ENCODE measurements at regions not wholly inside any gene's neighbourhood (a gene's known extent, or its start where the extent isn't known, plus 50 kb on each side); places are given as distances from the start of the nearest gene placed in this dataset.

- no peak for DNase-seq (ENCODE audit: low read depth in 1 of 2, low spot score in 1 of 2)
Measured at GRCh38 chr2:5751873-5752482, 59.8 kb downstream of the SOX11 start.

- DNase-seq (ENCODE audit: low read depth in 1 of 2, low spot score in 1 of 2): no peak
Measured at GRCh38 chr2:5756272-5756671, 64.1 kb downstream of the SOX11 start.

- no peak for DNase-seq (ENCODE audit: low read depth in 1 of 2, low spot score in 1 of 2)
Measured at GRCh38 chr2:5758346-5758745, 66.2 kb downstream of the SOX11 start.

- no peak for DNase-seq (ENCODE audit: low read depth in 1 of 2, low spot score in 1 of 2)
Measured at GRCh38 chr2:5759949-5760348, 67.8 kb downstream of the SOX11 start.

GRCh38 chr2:5763531-5763930, 71.3 kb downstream of the SOX11 start:
- DNase-seq (ENCODE audit: low read depth in 1 of 2, low spot score in 1 of 2): no peak

- DNase-seq (ENCODE audit: low read depth in 1 of 2, low spot score in 1 of 2): no peak
Measured at GRCh38 chr2:5764041-5764440, 71.9 kb downstream of the SOX11 start.

- no peak for DNase-seq (ENCODE audit: low read depth in 1 of 2, low spot score in 1 of 2)
Measured at GRCh38 chr2:5766056-5766455, 73.9 kb downstream of the SOX11 start.

GRCh38 chr2:5766561-5766960, 74.4 kb downstream of the SOX11 start:
- no peak for DNase-seq (ENCODE audit: low read depth in 1 of 2, low spot score in 1 of 2)

GRCh38 chr2:5777131-5777535, 84.9 kb downstream of the SOX11 start:
- DNase-seq (ENCODE audit: low read depth in 1 of 2, low spot score in 1 of 2): no peak

GRCh38 chr2:5781679-5782078, 89.5 kb downstream of the SOX11 start:
- DNase-seq (ENCODE audit: low read depth in 1 of 2, low spot score in 1 of 2): no peak

GRCh38 chr2:5782103-5782502, 89.9 kb downstream of the SOX11 start:
- no peak for DNase-seq (ENCODE audit: low read depth in 1 of 2, low spot score in 1 of 2)

GRCh38 chr2:5788447-5788846, 96.3 kb downstream of the SOX11 start:
- DNase-seq (ENCODE audit: low read depth in 1 of 2, low spot score in 1 of 2): no peak

GRCh38 chr2:5791371-5791770, 99.2 kb downstream of the SOX11 start:
- DNase-seq (ENCODE audit: low read depth in 1 of 2, low spot score in 1 of 2): no peak

- DNase-seq (ENCODE audit: low read depth in 1 of 2, low spot score in 1 of 2): no peak
Measured at GRCh38 chr2:5794012-5794411, 101.8 kb downstream of the SOX11 start.

GRCh38 chr2:5798084-5798483, 105.9 kb downstream of the SOX11 start:
- DNase-seq (ENCODE audit: low read depth in 1 of 2, low spot score in 1 of 2): no peak

GRCh38 chr2:5799348-5799747, 107.2 kb downstream of the SOX11 start:
- no peak for DNase-seq (ENCODE audit: low read depth in 1 of 2, low spot score in 1 of 2)

GRCh38 chr2:5803547-5803946, 111.4 kb downstream of the SOX11 start:
- no peak for DNase-seq (ENCODE audit: low read depth in 1 of 2, low spot score in 1 of 2)

- no peak for DNase-seq (ENCODE audit: low read depth in 1 of 2, low spot score in 1 of 2)
Measured at GRCh38 chr2:5818961-5819600, 126.9 kb downstream of the SOX11 start.

- DNase-seq (ENCODE audit: low read depth in 1 of 2, low spot score in 1 of 2): no peak
Measured at GRCh38 chr2:5824126-5824525, 131.9 kb downstream of the SOX11 start.

GRCh38 chr2:5825686-5826085, 133.5 kb downstream of the SOX11 start:
- no peak for DNase-seq (ENCODE audit: low read depth in 1 of 2, low spot score in 1 of 2)

- DNase-seq (ENCODE audit: low read depth in 1 of 2, low spot score in 1 of 2): no peak
Measured at GRCh38 chr2:5826979-5827655, 134.9 kb downstream of the SOX11 start.

- no peak for DNase-seq (ENCODE audit: low read depth in 1 of 2, low spot score in 1 of 2)
Measured at GRCh38 chr2:5834501-5834900, 142.3 kb downstream of the SOX11 start.

GRCh38 chr2:5839550-5839949, 147.4 kb downstream of the SOX11 start:
- DNase-seq (ENCODE audit: low read depth in 1 of 2, low spot score in 1 of 2): no peak
